ENCODE measurements at regions not wholly inside any gene's neighbourhood (a gene's known extent, or its start where the extent isn't known, plus 50 kb on each side); places are given as distances from the start of the nearest gene placed in this dataset.

GRCh38 chr2:120915670-120916069 is 180.0 kb downstream of the GLI2 start:
- Histone ChIP-seq H3K27me3 (no peaks in the 10 kb centered on the region), H3K36me3 (no peaks in the 10 kb centered on the region), H3K4me3 (no peak overlapping the region), H3K4me1 (peaks cover 0 to 81% (median 53%) of the 10 kb centered on the region in 4 donors), H3K9me3 (no peaks in the 10 kb centered on the region), H3K27ac (peak overlapping the region in 2 of 4 donors; percentile 77 to 88)
- no peak for DNase-seq (ENCODE audit: low spot score in 2 of 2)
- 54 to 57% methylated on average over 3 of the region's 3 CpGs for WGBS, 2 donors
- TF ChIP-seq EP300 (IDR thresholded peaks at IDR 0.05) (no peak), CTCF (IDR thresholded peaks at IDR 0.05) (no peak), POLR2A (IDR thresholded peaks at IDR 0.05) (no peak)

- DNase-seq (ENCODE audit: low spot score in 2 of 2): no peak
- H3K4me3 ChIP-seq: no peak overlapping the region
- H3K27ac ChIP-seq: peak overlapping the region in 1 of 4 donors; percentile 88
- no peaks in the 10 kb centered on the region for H3K36me3 ChIP-seq
- H3K4me1 ChIP-seq: peaks cover 0 to 80% (median 50%) of the 10 kb centered on the region in 4 donors
- WGBS, 2 donors: 84 to 96% methylated on average over 7 to 9 of the region's 9 CpGs
- H3K27me3 ChIP-seq: no peaks in the 10 kb centered on the region
- no peaks in the 10 kb centered on the region for H3K9me3 ChIP-seq
- TF ChIP-seq POLR2A (IDR thresholded peaks at IDR 0.05) (no peak), CTCF (IDR thresholded peaks at IDR 0.05) (no peak), EP300 (IDR thresholded peaks at IDR 0.05) (no peak)
Measured at GRCh38 chr2:120916446-120916845, 180.8 kb downstream of the GLI2 start.

- Histone ChIP-seq H3K4me1 (peaks cover 0 to 68% (median 43%) of the 10 kb centered on the region in 4 donors), H3K36me3 (no peaks in the 10 kb centered on the region), H3K27ac (no peak overlapping the region), H3K27me3 (no peaks in the 10 kb centered on the region), H3K4me3 (no peak overlapping the region), H3K9me3 (no peaks in the 10 kb centered on the region)
- WGBS, 2 donors: 65 to 82% methylated on average over 4 of the region's 4 CpGs
- no peak for DNase-seq (ENCODE audit: low spot score in 2 of 2)
- TF ChIP-seq EP300 (IDR thresholded peaks at IDR 0.05) (no peak), CTCF (IDR thresholded peaks at IDR 0.05) (no peak), POLR2A (IDR thresholded peaks at IDR 0.05) (no peak)
Measured at GRCh38 chr2:120917886-120918285, 182.2 kb downstream of the GLI2 start.

GRCh38 chr2:120919216-120919615 is 183.5 kb downstream of the GLI2 start:
- H3K27ac ChIP-seq: peak overlapping the region in 1 of 4 donors; percentile 78
- DNase-seq (ENCODE audit: low spot score in 2 of 2): no peak
- H3K4me3 ChIP-seq: no peak overlapping the region
- H3K4me1 ChIP-seq: peaks cover 0 to 55% (median 30%) of the 10 kb centered on the region in 4 donors
- WGBS, 2 donors: 89 to 92% methylated on average over 8 of the region's 8 CpGs
- TF ChIP-seq POLR2A (IDR thresholded peaks at IDR 0.05) (no peak), EP300 (IDR thresholded peaks at IDR 0.05) (no peak), CTCF (IDR thresholded peaks at IDR 0.05) (no peak)
- no peaks in the 10 kb centered on the region for H3K36me3 ChIP-seq
- no peaks in the 10 kb centered on the region for H3K27me3 ChIP-seq
- no peaks in the 10 kb centered on the region for H3K9me3 ChIP-seq

- Histone ChIP-seq H3K27ac (peak overlapping the region; percentile 46 to 83 (median 72)), H3K36me3 (no peaks in the 10 kb centered on the region), H3K4me3 (no peak overlapping the region), H3K27me3 (no peaks in the 10 kb centered on the region), H3K4me1 (peaks cover 0 to 48% (median 23%) of the 10 kb centered on the region in 4 donors), H3K9me3 (no peaks in the 10 kb centered on the region)
- TF ChIP-seq EP300 (IDR thresholded peaks at IDR 0.05) (peak in 1 of 2 donors; percentile 60), CTCF (IDR thresholded peaks at IDR 0.05) (no peak), POLR2A (IDR thresholded peaks at IDR 0.05) (no peak)
- DNase-seq (ENCODE audit: low spot score in 2 of 2): no peak
- WGBS, 2 donors: 65 to 67% methylated on average over 16 to 19 of the region's 19 CpGs
Measured at GRCh38 chr2:120919771-120920453, 184.2 kb downstream of the GLI2 start.
